HepG2 (cell line): ENCODE measurements at regions not wholly inside any gene's neighbourhood (a gene's known extent, or its start where the extent isn't known, plus 50 kb on each side); places are given as distances from the start of the nearest gene placed in this dataset.
A peak's percentile ranks its signal among the peaks of the same experiment; 100 is the strongest.

Experiments
- ATF2 ChIP-seq: sonication (generic); formaldehyde crosslinking; IDR thresholded peaks from 2 replicates; pipeline ENCODE4 v1.4.0; 2020; ENCODE audit warnings: missing genetic modification reagents
- ATF6 ChIP-seq: sonication (generic); formaldehyde crosslinking; conservative IDR thresholded peaks from 2 replicates; pipeline ENCODE4 v1.4.0; 2020; ENCODE audit warnings: missing genetic modification reagents
- CREBL2 ChIP-seq: sonication (generic); formaldehyde crosslinking; IDR thresholded peaks from 2 replicates; pipeline ENCODE4 v1.8.1; 2023; ENCODE audit warnings: missing genetic modification reagents, mild to moderate bottlenecking, borderline replicate concordance
- KMT2B ChIP-seq: IDR thresholded peaks from 2 replicates; pipeline ENCODE4 v1.6.1; 2016; ENCODE audit warnings: missing genetic modification reagents, missing compliant biosample characterization
- MED8 ChIP-seq: sonication (generic); formaldehyde crosslinking; IDR thresholded peaks from 2 replicates; pipeline ENCODE4 v1.8.1; 2023; ENCODE audit warnings: mild to moderate bottlenecking, missing genetic modification reagents; ENCODE audit not compliant: insufficient replicate concordance
- MNT ChIP-seq: fragments of 450-650 bp; IDR thresholded peaks from 2 replicates; pipeline ENCODE4 v1.6.1; 2016
- MYPOP ChIP-seq: sonication (generic); formaldehyde crosslinking; IDR thresholded peaks from 2 replicates; pipeline ENCODE4 v1.8.1; 2023; ENCODE audit warnings: mild to moderate bottlenecking, moderate library complexity, missing genetic modification reagents
- SETDB1 ChIP-seq: sonication (generic); formaldehyde crosslinking; IDR thresholded peaks from 2 replicates; pipeline ENCODE4 v1.5.1; 2020; ENCODE audit warnings: missing genetic modification reagents, mild to moderate bottlenecking, borderline replicate concordance
- SP4 ChIP-seq: sonication (generic); formaldehyde crosslinking; IDR thresholded peaks from 2 replicates; pipeline ENCODE4 v1.8.1; 2023; ENCODE audit warnings: mild to moderate bottlenecking, missing genetic modification reagents
- TEF ChIP-seq: sonication (generic); formaldehyde crosslinking; IDR thresholded peaks from 2 replicates; pipeline ENCODE4 v1.5.0; 2020; ENCODE audit warnings: missing genetic modification reagents
- TRIM22 ChIP-seq: fragments of 450-650 bp; IDR thresholded peaks from 2 replicates; pipeline ENCODE4 v1.6.1; 2017
- ZBTB1 ChIP-seq: sonication (generic); formaldehyde crosslinking; IDR thresholded peaks from 2 replicates; pipeline ENCODE4 v1.4.0; 2020; ENCODE audit warnings: missing genetic modification reagents, borderline replicate concordance
- ZFP41 ChIP-seq: sonication (generic); formaldehyde crosslinking; IDR thresholded peaks from 2 replicates; pipeline ENCODE4 v1.4.0; 2020; ENCODE audit warnings: mild to moderate bottlenecking, missing genetic modification reagents, borderline replicate concordance
- ZNF317 ChIP-seq: sonication (generic); formaldehyde crosslinking; IDR thresholded peaks from 2 replicates; pipeline ENCODE4 v1.5.0; 2020; ENCODE audit warnings: mild to moderate bottlenecking, missing genetic modification reagents
- ZNF335 ChIP-seq: sonication (generic); formaldehyde crosslinking; IDR thresholded peaks from 2 replicates; pipeline ENCODE4 v1.4.0; 2020; ENCODE audit warnings: missing genetic modification reagents
- ZNF556 ChIP-seq: sonication (generic); formaldehyde crosslinking; IDR thresholded peaks from 2 replicates; pipeline ENCODE4 v1.4.0; 2020; ENCODE audit warnings: mild to moderate bottlenecking, missing genetic modification reagents, borderline replicate concordance
- ZNF687 ChIP-seq: sonication (generic); formaldehyde crosslinking; IDR thresholded peaks from 2 replicates; pipeline ENCODE4 v1.5.1; 2020; ENCODE audit warnings: mild to moderate bottlenecking, missing genetic modification reagents, moderate library complexity

GRCh38 chr10:55631071-55631654 lies 729.9 kb downstream of the ZWINT start (continued):
- TF ChIP-seq ATF6 (CRISPR knock-in tag), result no peak
- TF ChIP-seq MED8 (CRISPR knock-in tag), result no peak
- TF ChIP-seq KMT2B (CRISPR knock-in tag), result no peak
- TF ChIP-seq CREBL2 (CRISPR knock-in tag), result no peak
- TF ChIP-seq ZNF556 (CRISPR knock-in tag), result no peak
- TF ChIP-seq ZNF317, result no peak
- TF ChIP-seq SETDB1 (CRISPR knock-in tag), result no peak
- TF ChIP-seq ZBTB1 (CRISPR knock-in tag), result no peak
- peak; percentile 22 for TF ChIP-seq ZNF687 (CRISPR knock-in tag)
- TF ChIP-seq ZFP41, result no peak
- TF ChIP-seq MNT, result no peak
- TF ChIP-seq TEF, result no peak
- no peak for TF ChIP-seq SP4
- TF ChIP-seq TRIM22, result no peak
- no peak for TF ChIP-seq ATF2 (CRISPR knock-in tag)
- TF ChIP-seq MYPOP, result 0 out of 2 replicates have a peak, but pooled peaks have one; percentile 33
- TF ChIP-seq ZNF335, result no peak
